ENCODE measurements at regions not wholly inside any gene's neighbourhood (a gene's known extent, or its start where the extent isn't known, plus 50 kb on each side); places are given as distances from the start of the nearest gene placed in this dataset.

DNA sequence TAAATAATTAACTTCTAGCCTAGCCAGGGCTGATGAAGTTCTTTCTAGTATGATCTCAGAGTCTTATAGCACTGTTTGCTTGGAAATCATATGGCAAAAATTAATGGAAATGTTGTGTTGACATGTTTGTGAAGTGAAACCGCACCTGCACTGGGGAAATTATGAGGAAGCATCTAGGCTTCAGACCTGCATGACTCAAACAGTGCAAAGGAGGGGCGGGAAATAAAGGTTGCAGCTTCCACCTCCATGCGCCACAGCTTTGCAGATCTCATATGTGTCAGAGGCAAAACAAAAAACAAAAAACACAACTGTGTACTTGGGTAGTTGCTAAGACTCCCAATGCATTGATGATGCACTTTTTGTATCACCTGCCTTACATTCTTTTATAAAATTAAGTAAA is 1080.6 kb downstream of the PLA2G4A start:
- DNase-seq (ENCODE audit: extremely low read depth, low read depth), result no peak
- TF ChIP-seq, protein P1, sequence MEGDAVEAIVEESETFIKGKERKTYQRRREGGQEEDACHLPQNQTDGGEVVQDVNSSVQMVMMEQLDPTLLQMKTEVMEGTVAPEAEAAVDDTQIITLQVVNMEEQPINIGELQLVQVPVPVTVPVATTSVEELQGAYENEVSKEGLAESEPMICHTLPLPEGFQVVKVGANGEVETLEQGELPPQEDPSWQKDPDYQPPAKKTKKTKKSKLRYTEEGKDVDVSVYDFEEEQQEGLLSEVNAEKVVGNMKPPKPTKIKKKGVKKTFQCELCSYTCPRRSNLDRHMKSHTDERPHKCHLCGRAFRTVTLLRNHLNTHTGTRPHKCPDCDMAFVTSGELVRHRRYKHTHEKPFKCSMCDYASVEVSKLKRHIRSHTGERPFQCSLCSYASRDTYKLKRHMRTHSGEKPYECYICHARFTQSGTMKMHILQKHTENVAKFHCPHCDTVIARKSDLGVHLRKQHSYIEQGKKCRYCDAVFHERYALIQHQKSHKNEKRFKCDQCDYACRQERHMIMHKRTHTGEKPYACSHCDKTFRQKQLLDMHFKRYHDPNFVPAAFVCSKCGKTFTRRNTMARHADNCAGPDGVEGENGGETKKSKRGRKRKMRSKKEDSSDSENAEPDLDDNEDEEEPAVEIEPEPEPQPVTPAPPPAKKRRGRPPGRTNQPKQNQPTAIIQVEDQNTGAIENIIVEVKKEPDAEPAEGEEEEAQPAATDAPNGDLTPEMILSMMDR (IDR thresholded peaks at IDR 0.05; ENCODE audit: low read depth, low read length), result no peak

DNA sequence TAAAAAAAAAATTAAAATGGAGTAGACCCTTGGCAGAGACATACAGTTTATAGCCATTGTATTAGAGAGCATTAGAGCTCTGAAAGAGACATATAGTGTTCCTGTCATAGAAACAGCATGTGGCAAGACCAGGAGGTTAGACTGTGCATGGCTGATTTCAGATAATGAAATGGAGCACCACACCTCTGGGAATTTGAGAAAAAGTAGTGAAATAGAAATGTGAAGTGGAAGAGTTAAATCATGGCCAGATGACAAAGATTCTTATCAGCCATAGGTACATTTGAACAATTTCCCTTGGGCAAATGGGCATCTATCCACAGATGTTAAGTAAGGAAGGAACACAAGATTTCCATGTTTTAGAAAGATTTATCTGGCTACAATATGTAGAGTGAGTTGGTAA is 1083.1 kb downstream of the PLA2G4A start:
- TF ChIP-seq, protein P1 (IDR thresholded peaks at IDR 0.05; ENCODE audit: low read depth, low read length), result no peak

DNA sequence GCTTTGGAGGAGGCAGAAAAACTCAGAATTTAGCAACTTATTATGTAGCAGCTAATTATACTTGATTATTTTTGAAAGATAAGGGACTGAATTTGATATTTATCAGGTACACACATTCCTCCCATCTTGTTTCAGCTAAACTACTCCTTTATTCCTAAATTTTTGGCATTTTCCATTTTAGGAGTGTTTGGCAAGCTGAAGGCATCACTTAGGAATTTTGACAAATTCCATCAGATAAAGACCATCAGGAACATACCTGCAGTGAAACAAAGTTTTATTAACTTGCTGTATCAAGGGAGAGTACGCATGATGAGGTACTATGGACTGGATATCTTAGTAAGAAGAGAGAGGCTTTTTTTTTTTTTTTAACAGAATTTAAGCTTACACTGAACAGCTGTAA is 1092.2 kb downstream of the PLA2G4A start:
- TF ChIP-seq, protein P1 (IDR thresholded peaks at IDR 0.05; ENCODE audit: low read depth, low read length), result no peak
- no peak for DNase-seq (ENCODE audit: extremely low read depth, low read depth)

More for the DNA sequence above, 1083.1 kb downstream of the PLA2G4A start:
- no peak for DNase-seq (ENCODE audit: extremely low read depth, low read depth)

DNA sequence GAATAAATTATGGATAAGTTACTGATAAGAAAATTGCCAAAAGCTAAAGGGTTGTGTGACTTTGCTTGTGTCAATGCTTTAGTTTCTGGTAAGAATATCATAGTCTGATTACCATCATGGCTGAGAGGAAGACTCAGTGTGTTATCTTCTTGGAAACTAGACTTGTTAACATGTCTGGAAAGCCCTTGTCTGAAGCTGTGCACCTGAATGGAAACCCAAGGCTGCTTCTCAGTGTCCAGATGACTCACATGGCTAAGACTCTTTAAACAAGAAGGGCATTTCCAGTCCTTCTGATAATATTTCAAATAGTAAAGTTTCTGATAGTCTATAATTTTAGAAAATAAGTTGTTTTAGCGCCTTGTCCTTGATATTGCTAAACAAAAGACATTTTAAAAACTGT is 1092.7 kb downstream of the PLA2G4A start:
- TF ChIP-seq, protein P1 (IDR thresholded peaks at IDR 0.05; ENCODE audit: low read depth, low read length), result no peak
- no peak for DNase-seq (ENCODE audit: extremely low read depth, low read depth)

DNA sequence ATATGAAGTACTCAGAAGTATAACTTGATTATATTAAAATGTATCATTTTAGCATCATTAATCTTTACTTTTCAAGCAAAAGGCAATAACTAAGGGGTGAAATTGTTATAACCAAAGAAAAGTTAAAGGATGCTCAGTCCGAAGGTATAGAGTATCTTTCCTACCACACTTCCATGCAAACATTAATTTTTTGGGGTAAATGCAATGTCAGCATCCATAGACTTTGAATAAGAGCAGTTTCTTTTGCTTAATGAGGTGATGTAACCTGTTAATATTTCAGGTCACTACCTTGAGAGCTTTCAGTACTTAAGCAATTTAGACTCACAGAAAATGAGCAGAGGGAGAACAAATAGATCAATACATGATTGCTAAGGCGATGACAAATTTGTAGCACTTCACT is 1093.5 kb downstream of the PLA2G4A start:
- DNase-seq (ENCODE audit: extremely low read depth, low read depth), result no peak
- TF ChIP-seq, protein P1 (IDR thresholded peaks at IDR 0.05; ENCODE audit: low read depth, low read length), result no peak

DNA sequence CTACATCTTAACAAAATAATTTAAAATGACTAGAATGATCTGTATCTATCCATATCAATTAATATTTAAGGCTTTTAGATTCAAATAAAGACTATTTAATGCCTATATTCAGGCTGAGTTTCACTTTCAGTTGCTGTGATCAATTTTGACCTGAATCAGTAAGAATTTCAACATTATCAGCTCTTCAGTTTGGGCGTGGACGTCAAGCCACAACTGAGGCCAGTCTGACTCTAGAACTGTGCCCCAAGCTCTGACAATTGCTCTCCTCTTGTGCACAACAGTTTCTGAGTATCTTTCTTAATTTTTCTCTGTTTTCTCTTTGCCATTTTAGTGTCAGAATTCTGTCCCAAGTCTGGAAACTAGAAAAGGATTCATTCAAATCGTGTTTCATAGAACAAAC is 1095.5 kb downstream of the PLA2G4A start:
- TF ChIP-seq, protein P1 (IDR thresholded peaks at IDR 0.05; ENCODE audit: low read depth, low read length), result no peak
- no peak for DNase-seq (ENCODE audit: extremely low read depth, low read depth)

DNA sequence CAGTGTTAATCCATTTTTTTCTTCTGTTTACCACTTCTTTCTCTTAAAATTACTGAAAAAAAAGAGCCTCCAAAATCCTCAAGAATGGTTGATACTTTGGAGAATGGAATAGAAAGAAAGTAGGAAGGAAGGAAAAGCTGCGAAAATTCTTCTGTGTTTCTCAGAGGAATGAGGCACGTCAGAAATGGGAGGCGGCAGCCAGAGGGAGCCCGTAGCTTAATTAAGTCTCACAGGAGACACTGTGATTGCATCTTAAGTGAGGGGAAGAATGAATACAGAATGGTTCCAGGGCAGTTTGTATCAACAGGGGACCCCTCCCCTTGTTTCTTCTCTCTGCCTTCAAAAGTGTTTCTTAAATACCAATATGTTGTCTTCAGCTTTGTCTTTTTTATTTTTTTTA is 1099.5 kb downstream of the PLA2G4A start:
- TF ChIP-seq, protein P1 (IDR thresholded peaks at IDR 0.05; ENCODE audit: low read depth, low read length), result no peak
- DNase-seq (ENCODE audit: extremely low read depth, low read depth), result no peak
